GM12878 (cell line): ENCODE measurements at regions not wholly inside any gene's neighbourhood (a gene's known extent, or its start where the extent isn't known, plus 50 kb on each side); places are given as distances from the start of the nearest gene placed in this dataset.

Experiments
- ATAC-seq: fragments of 200-7000 bp; cut with Tn5 transposase; 3 replicates; pipeline ENCODE4 v1.9.1; 2020; ENCODE audit warnings: mild to moderate bottlenecking, moderate library complexity
- BruUV-seq: library from RNA; stranded (reverse); fragments of 400-500 nt; replicated peaks from 2 replicates; lab custom pipeline; 2021; lab: Mats Ljungman, UMichigan
- CTCF ChIA-PET: fragments of 300-600 bp; sonication (Branson Sonifier 250); formaldehyde crosslinking; extraction: SDS; loops from one replicate; lab custom pipeline; 2021; ENCODE audit warnings: inconsistent platforms; lab: Yijun Ruan, JAX
- POLR2A ChIA-PET: fragments of 350-600 bp; formaldehyde crosslinking; extraction: SDS; loops from one replicate; lab custom pipeline; 2021; ENCODE audit warnings: inconsistent platforms; lab: Charles Lee
- RAD21 ChIA-PET: fragments of 300-600 bp; sonication (Branson Sonifier 250); formaldehyde crosslinking; loops from one replicate; lab custom pipeline; 2023; ENCODE audit warnings: antibody characterized with exemption; ENCODE audit not compliant: unreplicated experiment; lab: Charles Lee
- SMC1A ChIA-PET: fragments of 300-600 bp; sonication (Branson Sonifier 250); formaldehyde crosslinking; loops from one replicate; lab custom pipeline; 2023; ENCODE audit not compliant: unreplicated experiment, uncharacterized antibody; lab: Charles Lee
- DNase-seq: peaks from one replicate; pipeline ENCODE4 v3.0.0-alpha.2; 2011; ENCODE audit warnings: low read depth, low spot score
- FAIRE-seq: peaks from 3 replicates; lab custom pipeline; 2011; peaks lifted over from hg19 to GRCh38; lab: Jason Lieb, UNC
- H2AFZ ChIP-seq: 2 replicates; pipeline ENCODE4 v1.6.0; 2011; ENCODE audit warnings: low read depth, low read length, control low read depth; ENCODE audit not compliant: control insufficient read depth
- H3K27ac ChIP-seq: 2 replicates; pipeline ENCODE4 v1.5.1; 2011; ENCODE audit warnings: control low read depth; ENCODE audit not compliant: control insufficient read depth, insufficient read depth
- H3K27me3 ChIP-seq, 2 experiments: replicated peaks in 1 of 2; 2 replicates each; pipeline versions ENCODE4 v1.6.0 to v1.6.1; 2011; ENCODE audit warnings: low read length in 1 of 2; ENCODE audit not compliant: control insufficient read depth in 2 of 2, insufficient read depth in 2 of 2
- H3K36me3 ChIP-seq, 2 experiments: 2 replicates each; pipeline ENCODE4 v1.5.1; 2011; ENCODE audit warnings: low read length in 1 of 2; ENCODE audit not compliant: control insufficient read depth in 2 of 2, insufficient read depth in 2 of 2
- H3K4me1 ChIP-seq: 2 replicates; pipeline ENCODE4 v1.6.1; 2011; ENCODE audit warnings: mild to moderate bottlenecking, low read length, moderate library complexity, mixed read lengths; ENCODE audit not compliant: control insufficient read depth, insufficient read depth
- H3K4me2 ChIP-seq: 2 replicates; pipeline ENCODE4 v1.6.0; 2011; ENCODE audit warnings: control low read depth; ENCODE audit not compliant: control insufficient read depth, insufficient read depth
- H3K4me3 ChIP-seq: fragments of 200-600 bp; sonication (generic); 2 replicates; pipeline ENCODE4 v1.5.1; 2016
- H3K79me2 ChIP-seq: 2 replicates; pipeline ENCODE4 v1.6.0; 2011; ENCODE audit warnings: low read length; ENCODE audit not compliant: control insufficient read depth, insufficient read depth
- H3K9ac ChIP-seq: 2 replicates; pipeline ENCODE4 v1.8.0; 2011; ENCODE audit warnings: low read length, control low read depth, mixed read lengths; ENCODE audit not compliant: control insufficient read depth, insufficient read depth
- H3K9me3 ChIP-seq: replicated peaks from 3 replicates; pipeline ENCODE4 v1.5.1; 2011; ENCODE audit warnings: mild to moderate bottlenecking, low read length; ENCODE audit not compliant: control insufficient read depth, insufficient read depth
- H4K20me1 ChIP-seq: 2 replicates; pipeline ENCODE4 v1.6.0; 2011; ENCODE audit not compliant: control insufficient read depth, insufficient read depth
- ATF2 ChIP-seq: IDR thresholded peaks from 2 replicates; pipeline ENCODE4 v1.6.1; 2012; ENCODE audit warnings: low read length, inconsistent platforms
- ATF7 ChIP-seq: fragments of 450-650 bp; IDR thresholded peaks from 2 replicates; pipeline ENCODE4 v1.6.1; 2016; ENCODE audit warnings: low read depth, mild to moderate bottlenecking
- CBX5 ChIP-seq: sonication (generic); IDR thresholded peaks from 2 replicates; pipeline ENCODE4 v1.6.1; 2016; ENCODE audit warnings: low read depth, moderate library complexity, mild to moderate bottlenecking, inconsistent platforms
- CREB1 ChIP-seq: IDR thresholded peaks from 2 replicates; pipeline ENCODE4 v1.6.1; 2012; ENCODE audit warnings: low read depth, mild to moderate bottlenecking, inconsistent platforms
- HDGF ChIP-seq: fragments of 450-650 bp; IDR thresholded peaks from 2 replicates; pipeline ENCODE4 v1.6.1; 2016; ENCODE audit warnings: antibody characterized with exemption
- IKZF2 ChIP-seq, 2 experiments: fragments of 450-650 bp; IDR thresholded peaks; 2 replicates each; pipeline ENCODE4 v1.6.1; 2017; ENCODE audit warnings: mild to moderate bottlenecking in 2 of 2, moderate library complexity in 2 of 2
- NFIC ChIP-seq: IDR thresholded peaks from 2 replicates; pipeline ENCODE4 v1.6.1; 2012; ENCODE audit warnings: low read depth, mild to moderate bottlenecking, inconsistent platforms, low read length, moderate library complexity
- NFYA ChIP-seq: IDR thresholded peaks from 2 replicates; pipeline ENCODE4 v1.6.1; 2011; ENCODE audit warnings: low read depth, mild to moderate bottlenecking, low read length, improper control_type of control experiment, borderline replicate concordance
- POLR2A ChIP-seq: IDR thresholded peaks from 2 replicates; pipeline ENCODE4 v1.6.1; 2011; ENCODE audit warnings: low read depth, mild to moderate bottlenecking, low read length
- SIN3A ChIP-seq: IDR thresholded peaks from 2 replicates; pipeline ENCODE4 v1.6.1; 2012; ENCODE audit warnings: low read depth, low read length, improper control_type of control experiment
- SMARCA5 ChIP-seq: fragments of 450-650 bp; IDR thresholded peaks from 2 replicates; pipeline ENCODE4 v1.6.1; 2017; ENCODE audit warnings: mild to moderate bottlenecking
- SRF ChIP-seq, 2 experiments: IDR thresholded peaks; 2 replicates each; pipeline ENCODE4 v1.6.1; 2011; ENCODE audit warnings: low read depth in 2 of 2, low read length in 2 of 2, mild to moderate bottlenecking in 1 of 2, moderate library complexity in 1 of 2
- STAT1 ChIP-seq: fragments of 450-650 bp; conservative IDR thresholded peaks from 2 replicates; pipeline ENCODE4 v1.6.1; 2014; ENCODE audit warnings: antibody characterized with exemption, mild to moderate bottlenecking
- TARDBP ChIP-seq: IDR thresholded peaks from 2 replicates; pipeline ENCODE4 v1.6.1; 2016; ENCODE audit warnings: borderline replicate concordance
- WRNIP1 ChIP-seq: IDR thresholded peaks from 2 replicates; pipeline ENCODE4 v1.6.1; 2011; ENCODE audit warnings: low read depth, low read length, improper control_type of control experiment, borderline replicate concordance
- YY1 ChIP-seq: IDR thresholded peaks from 2 replicates; pipeline ENCODE4 v1.6.1; 2011; ENCODE audit warnings: low read depth, mild to moderate bottlenecking, low read length
- ZBTB40 ChIP-seq: fragments of 450-650 bp; IDR thresholded peaks from 2 replicates; pipeline ENCODE4 v1.6.1; 2016; ENCODE audit warnings: mild to moderate bottlenecking, moderate library complexity, borderline replicate concordance
- WGBS: methylation state at CpG from one replicate; pipeline ENCODE4 v1.1.6; 2016; ENCODE audit warnings: low lambda C conversion rate; ENCODE audit not compliant: insufficient replicate concordance, insufficient coverage; ENCODE audit errors: missing lambda C conversion rate; 5-methylcytosine and 5-hydroxymethylcytosine counted together
- in situ Hi-C: fragments of 300-500 bp; cut with MboI; formaldehyde crosslinking; loops from 9 replicates; pipeline ENCODE4 v1.14.3; 2018; ENCODE audit warnings: mixed read lengths
- intact Hi-C: fragments of 100-400 bp; cut with micrococcal nuclease; formaldehyde crosslinking; loops from one replicate; pipeline ENCODE4 v1.14.2; 2022; ENCODE audit not compliant: unreplicated experiment
- TF ChIP-seq, protein P1 (sequence below): fragments of 450-650 bp; IDR thresholded peaks from 2 replicates; pipeline ENCODE4 v1.6.1; 2016; ENCODE audit warnings: mild to moderate bottlenecking

DNA sequence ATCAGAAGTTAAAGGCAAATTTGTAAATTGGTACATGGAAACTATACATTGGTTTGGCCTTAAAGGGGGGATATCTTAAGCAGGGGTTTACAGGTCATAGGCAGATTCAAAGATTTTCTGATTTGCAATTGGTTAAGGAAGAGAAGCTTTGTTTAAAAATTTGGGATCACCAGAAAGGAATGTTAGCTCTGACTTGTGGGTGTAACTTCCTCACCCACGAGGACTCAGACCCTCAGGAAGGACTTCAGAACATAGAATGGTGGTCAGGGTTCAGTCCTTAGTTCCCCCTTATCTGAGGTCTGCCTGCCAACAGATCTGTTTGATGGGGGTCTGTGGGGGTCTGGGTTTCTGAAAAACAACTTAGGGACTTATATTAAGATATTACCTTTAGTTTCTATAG lies 427.4 kb upstream of the DIPK2B start:
- no peaks in the 10 kb centered on the region; the same call in 2 of the 3 replicates for H3K9me3 ChIP-seq
- H3K79me2 ChIP-seq, result no peaks in the 10 kb centered on the region
- no peaks in the 10 kb centered on the region for H4K20me1 ChIP-seq
- FAIRE-seq (no peak), DNase-seq (no peak), ATAC-seq (no peak)
- in situ Hi-C loops, result no loop called here
- H3K4me2 ChIP-seq, result no peak overlapping the region
- RAD21 ChIA-PET, result no interaction called here
- TF ChIP-seq ZBTB40, result no peak
- no peak for TF ChIP-seq POLR2A
- TF ChIP-seq ATF7, result no peak
- TF ChIP-seq WRNIP1, result no peak
- TF ChIP-seq NFIC, result no peak
- TF ChIP-seq TARDBP, result no peak
- TF ChIP-seq, protein P1, sequence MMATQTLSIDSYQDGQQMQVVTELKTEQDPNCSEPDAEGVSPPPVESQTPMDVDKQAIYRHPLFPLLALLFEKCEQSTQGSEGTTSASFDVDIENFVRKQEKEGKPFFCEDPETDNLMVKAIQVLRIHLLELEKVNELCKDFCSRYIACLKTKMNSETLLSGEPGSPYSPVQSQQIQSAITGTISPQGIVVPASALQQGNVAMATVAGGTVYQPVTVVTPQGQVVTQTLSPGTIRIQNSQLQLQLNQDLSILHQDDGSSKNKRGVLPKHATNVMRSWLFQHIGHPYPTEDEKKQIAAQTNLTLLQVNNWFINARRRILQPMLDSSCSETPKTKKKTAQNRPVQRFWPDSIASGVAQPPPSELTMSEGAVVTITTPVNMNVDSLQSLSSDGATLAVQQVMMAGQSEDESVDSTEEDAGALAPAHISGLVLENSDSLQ, result no peak
- TF ChIP-seq STAT1, result no peak
- no peak for TF ChIP-seq CBX5
- no peak for TF ChIP-seq CREB1
- TF ChIP-seq HDGF, result no peak
- no peak for TF ChIP-seq SMARCA5
- no peak for TF ChIP-seq NFYA
- no peak for TF ChIP-seq ATF2
- no peak for TF ChIP-seq YY1
- TF ChIP-seq SRF (IDR thresholded peaks at IDR 0.05; ENCODE audit: low read depth in 2 of 2, low read length in 2 of 2), result no peak
- no peak for TF ChIP-seq SIN3A
- no peak for TF ChIP-seq IKZF2 (IDR thresholded peaks at IDR 0.05)
- no peaks in the 10 kb centered on the region for H3K27me3 ChIP-seq
- CTCF ChIA-PET, result no interaction called here
- SMC1A ChIA-PET, result no interaction called here
- no peaks in the 10 kb centered on the region for H3K4me1 ChIP-seq
- H3K9ac ChIP-seq, result no peak overlapping the region
- no peaks in the 10 kb centered on the region for H3K36me3 ChIP-seq
- H3K4me3 ChIP-seq, result no peak overlapping the region
- POLR2A ChIA-PET, result interaction anchor here (0.7 kb wide), 1 partner anchor 105 kb away, joined by 8 read pairs; no protein-coding TSS in a partner anchor
- no peak overlapping the region for H2AFZ ChIP-seq
- intact Hi-C loops, result no loop called here
- no peak overlapping the region for H3K27ac ChIP-seq
- no TSS peak for BruUV-seq
- 7% methylated on average over 1 of the region's 1 CpG for WGBS
